ENCODE measurements at regions not wholly inside any gene's neighbourhood (a gene's known extent, or its start where the extent isn't known, plus 50 kb on each side); places are given as distances from the start of the nearest gene placed in this dataset.

DNA sequence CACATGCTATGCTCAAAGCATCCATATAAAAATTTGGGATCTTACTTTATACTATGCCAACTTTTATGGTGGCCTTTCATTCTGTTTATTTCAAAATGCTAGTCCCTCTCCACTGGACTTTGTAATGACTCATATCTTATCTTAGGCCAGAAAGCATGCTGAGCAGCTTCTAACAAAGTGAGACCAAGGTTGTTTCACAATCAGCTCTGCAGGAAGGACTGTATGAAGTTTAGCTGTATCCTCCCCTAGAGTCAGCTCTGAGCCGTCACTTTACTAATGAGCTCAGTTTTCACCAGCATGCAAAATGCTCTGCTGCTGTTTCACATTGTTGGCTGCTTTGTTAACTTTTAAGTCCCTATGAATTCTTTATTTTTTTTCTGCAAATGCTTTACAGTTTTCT, 1608.8 kb downstream of the OLFM4 start:
- TF ChIP-seq TAF1 (IDR thresholded peaks at IDR 0.05; ENCODE audit: low read depth) (no peak), EZH2 (IDR thresholded peaks at IDR 0.05; ENCODE audit: borderline replicate concordance, insufficient read depth, low read length, poor library complexity, severe bottlenecking) (no peak), POLR2AphosphoS5 (IDR thresholded peaks at IDR 0.05) (no peak), EP300 (conservative IDR thresholded peaks at IDR 0.05; ENCODE audit: poor library complexity, severe bottlenecking) (no peak), SMC3 (conservative IDR thresholded peaks at IDR 0.05; ENCODE audit: poor library complexity) (no peak), MXI1 (conservative IDR thresholded peaks at IDR 0.05; ENCODE audit: poor library complexity, severe bottlenecking) (no peak), RAD21 (conservative IDR thresholded peaks at IDR 0.05) (no peak)
- TF ChIP-seq, protein P1, sequence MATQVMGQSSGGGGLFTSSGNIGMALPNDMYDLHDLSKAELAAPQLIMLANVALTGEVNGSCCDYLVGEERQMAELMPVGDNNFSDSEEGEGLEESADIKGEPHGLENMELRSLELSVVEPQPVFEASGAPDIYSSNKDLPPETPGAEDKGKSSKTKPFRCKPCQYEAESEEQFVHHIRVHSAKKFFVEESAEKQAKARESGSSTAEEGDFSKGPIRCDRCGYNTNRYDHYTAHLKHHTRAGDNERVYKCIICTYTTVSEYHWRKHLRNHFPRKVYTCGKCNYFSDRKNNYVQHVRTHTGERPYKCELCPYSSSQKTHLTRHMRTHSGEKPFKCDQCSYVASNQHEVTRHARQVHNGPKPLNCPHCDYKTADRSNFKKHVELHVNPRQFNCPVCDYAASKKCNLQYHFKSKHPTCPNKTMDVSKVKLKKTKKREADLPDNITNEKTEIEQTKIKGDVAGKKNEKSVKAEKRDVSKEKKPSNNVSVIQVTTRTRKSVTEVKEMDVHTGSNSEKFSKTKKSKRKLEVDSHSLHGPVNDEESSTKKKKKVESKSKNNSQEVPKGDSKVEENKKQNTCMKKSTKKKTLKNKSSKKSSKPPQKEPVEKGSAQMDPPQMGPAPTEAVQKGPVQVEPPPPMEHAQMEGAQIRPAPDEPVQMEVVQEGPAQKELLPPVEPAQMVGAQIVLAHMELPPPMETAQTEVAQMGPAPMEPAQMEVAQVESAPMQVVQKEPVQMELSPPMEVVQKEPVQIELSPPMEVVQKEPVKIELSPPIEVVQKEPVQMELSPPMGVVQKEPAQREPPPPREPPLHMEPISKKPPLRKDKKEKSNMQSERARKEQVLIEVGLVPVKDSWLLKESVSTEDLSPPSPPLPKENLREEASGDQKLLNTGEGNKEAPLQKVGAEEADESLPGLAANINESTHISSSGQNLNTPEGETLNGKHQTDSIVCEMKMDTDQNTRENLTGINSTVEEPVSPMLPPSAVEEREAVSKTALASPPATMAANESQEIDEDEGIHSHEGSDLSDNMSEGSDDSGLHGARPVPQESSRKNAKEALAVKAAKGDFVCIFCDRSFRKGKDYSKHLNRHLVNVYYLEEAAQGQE (IDR thresholded peaks at IDR 0.05; ENCODE audit: borderline replicate concordance): no peak
- TF ChIP-seq, protein P2, sequence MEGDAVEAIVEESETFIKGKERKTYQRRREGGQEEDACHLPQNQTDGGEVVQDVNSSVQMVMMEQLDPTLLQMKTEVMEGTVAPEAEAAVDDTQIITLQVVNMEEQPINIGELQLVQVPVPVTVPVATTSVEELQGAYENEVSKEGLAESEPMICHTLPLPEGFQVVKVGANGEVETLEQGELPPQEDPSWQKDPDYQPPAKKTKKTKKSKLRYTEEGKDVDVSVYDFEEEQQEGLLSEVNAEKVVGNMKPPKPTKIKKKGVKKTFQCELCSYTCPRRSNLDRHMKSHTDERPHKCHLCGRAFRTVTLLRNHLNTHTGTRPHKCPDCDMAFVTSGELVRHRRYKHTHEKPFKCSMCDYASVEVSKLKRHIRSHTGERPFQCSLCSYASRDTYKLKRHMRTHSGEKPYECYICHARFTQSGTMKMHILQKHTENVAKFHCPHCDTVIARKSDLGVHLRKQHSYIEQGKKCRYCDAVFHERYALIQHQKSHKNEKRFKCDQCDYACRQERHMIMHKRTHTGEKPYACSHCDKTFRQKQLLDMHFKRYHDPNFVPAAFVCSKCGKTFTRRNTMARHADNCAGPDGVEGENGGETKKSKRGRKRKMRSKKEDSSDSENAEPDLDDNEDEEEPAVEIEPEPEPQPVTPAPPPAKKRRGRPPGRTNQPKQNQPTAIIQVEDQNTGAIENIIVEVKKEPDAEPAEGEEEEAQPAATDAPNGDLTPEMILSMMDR (IDR thresholded peaks at IDR 0.05; ENCODE audit: poor library complexity, severe bottlenecking): no peak
- H3K36me3 ChIP-seq (ENCODE audit: insufficient read depth, low read length): no peaks in the 10 kb centered on the region
- no peak overlapping the region for H3K9ac ChIP-seq (ENCODE audit: low read length)
- no peak overlapping the region for H3K4me2 ChIP-seq (ENCODE audit: low read length)
- no peak overlapping the region for H2AFZ ChIP-seq (ENCODE audit: low read depth, low read length)
- no peaks in the 10 kb centered on the region for H3K27me3 ChIP-seq (ENCODE audit: insufficient read depth, low read depth, low read length)
- H3K79me2 ChIP-seq (replicated peaks; ENCODE audit: insufficient read depth, low read length): no peaks in the 10 kb centered on the region
- no peaks in the 10 kb centered on the region for H4K20me1 ChIP-seq (ENCODE audit: insufficient read depth)
- H3K27ac ChIP-seq (ENCODE audit: low read length): no peak overlapping the region
- H3F3A ChIP-seq (ENCODE audit: insufficient read depth, low read length, poor library complexity, severe bottlenecking): no peaks in the 10 kb centered on the region
- H3K4me3 ChIP-seq (ENCODE audit: low read length): no peak overlapping the region
- no peaks in the 10 kb centered on the region for H3K9me3 ChIP-seq (ENCODE audit: low read length)
- H3K9me2 ChIP-seq (ENCODE audit: insufficient read depth, low read length): no peaks in the 10 kb centered on the region

DNA sequence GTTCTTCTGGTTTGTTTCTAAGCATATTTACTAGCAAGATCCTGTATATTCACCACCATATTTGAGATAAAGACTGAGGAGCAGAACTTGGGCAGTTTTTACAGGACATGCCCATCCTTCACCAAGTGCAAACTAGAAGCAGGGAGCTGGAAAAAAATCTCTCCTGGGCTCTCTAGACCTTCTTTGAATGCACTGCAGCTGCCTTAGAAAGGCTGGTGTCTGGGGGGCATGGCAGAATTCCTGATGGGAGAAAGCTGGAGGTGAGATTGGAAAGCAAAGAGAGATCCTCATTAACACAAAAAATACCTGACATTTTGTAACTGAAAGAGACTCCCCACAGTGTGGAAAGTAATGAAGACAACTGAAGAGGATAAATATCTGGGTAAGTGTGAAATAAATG, 1612.1 kb downstream of the OLFM4 start:
- H3K27ac ChIP-seq (ENCODE audit: low read length): no peak overlapping the region

More for the DNA sequence above, 1612.1 kb downstream of the OLFM4 start:
- TF ChIP-seq, protein P1 (IDR thresholded peaks at IDR 0.05; ENCODE audit: borderline replicate concordance): no peak
- TF ChIP-seq EP300 (conservative IDR thresholded peaks at IDR 0.05; ENCODE audit: poor library complexity, severe bottlenecking) (no peak), MXI1 (conservative IDR thresholded peaks at IDR 0.05; ENCODE audit: poor library complexity, severe bottlenecking) (no peak), RAD21 (conservative IDR thresholded peaks at IDR 0.05) (no peak), TAF1 (IDR thresholded peaks at IDR 0.05; ENCODE audit: low read depth) (no peak), POLR2AphosphoS5 (IDR thresholded peaks at IDR 0.05) (no peak), SMC3 (conservative IDR thresholded peaks at IDR 0.05; ENCODE audit: poor library complexity) (no peak), EZH2 (IDR thresholded peaks at IDR 0.05; ENCODE audit: borderline replicate concordance, insufficient read depth, low read length, poor library complexity, severe bottlenecking) (no peak)
- TF ChIP-seq, protein P2 (IDR thresholded peaks at IDR 0.05; ENCODE audit: poor library complexity, severe bottlenecking): no peak
- no peaks in the 10 kb centered on the region for H3K79me2 ChIP-seq (replicated peaks; ENCODE audit: insufficient read depth, low read length)
- no peaks in the 10 kb centered on the region for H3K36me3 ChIP-seq (ENCODE audit: insufficient read depth, low read length)
- H3K9ac ChIP-seq (ENCODE audit: low read length): no peak overlapping the region
- H4K20me1 ChIP-seq (ENCODE audit: insufficient read depth): no peaks in the 10 kb centered on the region
- no peaks in the 10 kb centered on the region for H3K9me2 ChIP-seq (ENCODE audit: insufficient read depth, low read length)
- no peak overlapping the region for H3K4me3 ChIP-seq (ENCODE audit: low read length)
- no peaks in the 10 kb centered on the region for H3F3A ChIP-seq (ENCODE audit: insufficient read depth, low read length, poor library complexity, severe bottlenecking)
- no peak overlapping the region for H2AFZ ChIP-seq (ENCODE audit: low read depth, low read length)
- H3K27me3 ChIP-seq (ENCODE audit: insufficient read depth, low read depth, low read length): no peaks in the 10 kb centered on the region
- no peaks in the 10 kb centered on the region for H3K9me3 ChIP-seq (ENCODE audit: low read length)
- H3K4me2 ChIP-seq (ENCODE audit: low read length): no peak overlapping the region
